ENCODE measurements at regions not wholly inside any gene's neighbourhood (a gene's known extent, or its start where the extent isn't known, plus 50 kb on each side); places are given as distances from the start of the nearest gene placed in this dataset.
"Not testable (repeated sequence)": the region's sequence is repeated elsewhere in the genome, so short reads cannot be mapped to it uniquely, and the experiment has no call there.

DNA sequence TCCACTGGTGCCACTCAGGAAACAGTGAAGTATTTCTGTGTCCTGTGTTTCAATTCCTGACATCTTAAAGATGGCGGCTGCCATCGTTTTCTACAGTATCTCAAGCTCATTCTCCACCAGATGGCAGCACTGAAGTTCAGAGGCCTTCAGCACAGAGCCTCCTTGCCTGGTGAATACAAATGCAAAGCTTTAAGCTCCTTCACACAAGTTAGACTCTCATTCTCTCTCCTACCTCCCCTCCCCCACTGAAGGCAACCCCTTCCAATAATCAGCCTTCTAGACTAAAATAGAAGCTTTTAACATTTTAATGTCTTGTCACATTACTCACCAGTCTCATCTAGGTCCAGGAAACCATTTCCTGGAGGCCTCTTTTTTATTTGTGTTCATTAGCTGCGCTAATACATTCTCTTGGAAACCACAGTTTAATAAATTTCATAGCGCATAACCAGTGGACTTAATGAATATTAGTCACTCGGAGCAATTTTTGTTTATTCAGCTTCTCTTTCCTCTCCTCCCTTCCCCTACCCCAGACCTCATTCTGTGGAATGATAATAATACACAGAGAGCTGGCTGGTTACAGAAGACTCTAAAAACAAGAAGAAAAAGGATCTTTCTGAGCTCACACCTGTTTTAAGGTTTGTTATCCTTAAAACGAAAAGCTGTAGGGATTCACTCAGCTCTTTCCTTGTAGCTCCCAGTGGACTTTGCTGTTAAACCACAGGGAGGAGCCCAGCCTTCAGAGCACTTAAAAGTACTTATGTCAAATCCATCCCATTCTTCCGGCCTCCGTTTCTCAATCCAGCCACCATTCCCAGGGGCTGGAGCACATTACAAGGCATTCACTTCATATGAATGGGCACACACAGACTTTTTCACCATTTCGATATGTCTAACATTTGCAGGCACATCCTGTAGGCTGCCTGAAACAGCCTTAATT, 384.9 kb downstream of the HLX start:
- DNase-seq: peak in 1 of 2 donors; percentile 31

DNA sequence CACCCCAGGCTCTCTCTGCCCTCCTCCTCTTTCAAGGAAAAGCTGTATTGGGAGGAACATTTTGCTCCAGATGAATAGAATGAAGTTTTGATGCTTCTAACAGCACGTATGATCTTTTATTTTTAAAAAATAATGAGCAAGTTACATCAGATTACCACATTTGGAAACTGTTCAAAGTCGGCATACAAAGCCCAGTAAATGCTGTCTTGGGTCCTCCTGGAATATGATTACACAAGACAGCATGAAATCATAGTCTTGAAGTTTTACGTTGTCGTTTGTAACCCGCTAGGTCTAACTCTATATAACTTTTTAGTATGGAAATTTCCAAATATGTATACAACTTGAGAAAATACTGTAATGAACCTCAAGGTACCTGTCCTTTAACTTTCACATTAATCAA, 385.6 kb downstream of the HLX start:
- DNase-seq: no peak

DNA sequence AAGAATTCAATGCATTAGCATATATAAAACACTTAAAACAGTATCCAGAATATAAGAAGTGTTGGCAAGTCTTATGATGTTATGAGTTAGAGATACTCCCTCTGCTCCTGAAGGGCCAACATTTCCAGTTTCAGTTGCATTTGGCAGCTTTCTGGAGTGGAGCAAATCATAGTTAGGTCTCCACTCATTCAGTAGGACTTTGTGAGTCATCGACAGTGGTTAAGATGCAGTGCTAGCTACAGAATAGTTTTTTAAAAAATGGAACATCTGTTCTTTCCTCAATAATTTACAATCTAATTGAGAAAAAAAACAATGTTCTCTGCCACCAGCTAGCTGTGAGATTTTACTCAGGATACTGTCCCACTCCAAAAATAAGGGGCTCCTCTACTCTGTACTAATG, 389.1 kb downstream of the HLX start:
- DNase-seq: no peak

DNA sequence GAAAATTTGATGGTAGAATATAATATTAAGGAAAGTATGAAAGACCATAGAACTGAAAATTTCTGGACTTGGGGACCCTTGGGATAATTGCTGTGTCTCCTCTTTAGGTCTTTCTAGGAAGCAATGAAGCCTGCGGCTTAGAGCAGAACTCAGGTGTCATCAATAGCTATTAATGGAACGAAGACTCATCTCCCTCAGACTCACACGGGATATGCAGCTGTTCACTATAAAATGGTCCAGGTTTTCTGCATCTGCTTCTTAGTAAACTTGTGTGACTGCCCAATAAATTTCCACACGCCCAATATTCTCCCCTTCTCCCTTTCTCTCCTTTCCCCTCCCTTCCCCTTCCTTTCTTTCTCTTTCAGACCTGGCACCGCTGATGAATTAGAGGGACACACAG, 392.5 kb downstream of the HLX start:
- DNase-seq: no peak

DNA sequence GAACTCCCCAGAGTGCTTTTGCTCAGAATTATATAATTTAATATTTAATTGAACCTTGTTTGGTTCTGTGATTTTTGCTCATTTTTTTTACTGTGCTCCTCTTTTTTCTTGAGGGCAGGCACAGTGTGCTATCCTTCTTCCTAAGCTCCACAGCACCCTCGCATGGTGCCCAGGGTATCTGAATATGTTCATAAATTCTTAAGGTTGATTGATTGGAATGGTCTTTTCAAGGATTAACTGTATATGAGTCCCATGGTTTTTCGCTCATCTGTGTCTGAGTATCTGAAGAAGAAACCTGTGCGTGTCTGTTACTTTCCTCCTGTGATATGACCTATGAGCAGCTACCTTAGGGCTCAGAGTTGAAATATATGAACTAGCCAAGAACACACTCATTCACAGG, 393.7 kb downstream of the HLX start:
- no peak for DNase-seq

DNA sequence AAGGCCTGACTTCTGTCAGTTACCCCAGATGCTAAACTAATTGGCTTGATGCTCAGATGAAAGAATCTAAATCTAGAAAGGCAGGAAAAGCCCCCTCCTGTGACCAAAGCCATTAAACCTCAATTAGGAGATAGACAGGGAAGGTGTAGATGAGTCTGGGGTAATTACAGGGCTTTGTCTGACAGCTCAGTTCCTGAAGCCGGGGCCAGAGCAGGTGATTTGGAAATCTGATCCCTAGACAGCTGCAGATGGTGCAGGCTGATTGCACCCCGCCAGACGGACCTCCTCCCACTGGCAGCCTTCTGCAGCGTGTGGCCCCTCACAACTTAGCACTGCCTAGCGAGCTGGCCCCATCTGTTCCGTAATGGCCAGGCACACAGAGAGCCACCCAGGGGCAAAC, 395.1 kb downstream of the HLX start:
- no peak for DNase-seq

DNA sequence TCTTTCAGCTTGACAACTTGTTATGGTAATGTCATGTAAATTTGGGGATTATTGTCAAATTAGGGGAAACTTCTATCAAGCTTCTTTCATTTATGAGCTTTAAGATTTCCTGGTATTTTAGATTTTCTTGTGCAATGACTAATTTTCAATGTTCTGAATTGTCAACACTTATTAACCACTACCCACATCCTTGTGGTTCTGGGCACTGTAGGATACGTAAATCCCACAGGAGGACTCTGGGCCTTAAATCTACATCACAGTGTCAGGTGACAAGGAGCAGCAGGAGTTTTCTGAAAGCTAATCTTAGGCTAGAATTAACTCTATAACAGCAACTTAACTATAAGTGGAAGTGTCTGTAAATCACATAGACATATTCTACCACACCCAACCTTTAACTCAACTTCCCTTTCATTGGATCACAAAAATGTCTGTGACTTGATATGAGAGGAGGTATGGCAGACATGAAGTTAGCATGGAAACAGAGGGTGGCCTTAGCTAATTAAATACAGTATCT, 397.7 kb downstream of the HLX start:
- no peak for DNase-seq

DNA sequence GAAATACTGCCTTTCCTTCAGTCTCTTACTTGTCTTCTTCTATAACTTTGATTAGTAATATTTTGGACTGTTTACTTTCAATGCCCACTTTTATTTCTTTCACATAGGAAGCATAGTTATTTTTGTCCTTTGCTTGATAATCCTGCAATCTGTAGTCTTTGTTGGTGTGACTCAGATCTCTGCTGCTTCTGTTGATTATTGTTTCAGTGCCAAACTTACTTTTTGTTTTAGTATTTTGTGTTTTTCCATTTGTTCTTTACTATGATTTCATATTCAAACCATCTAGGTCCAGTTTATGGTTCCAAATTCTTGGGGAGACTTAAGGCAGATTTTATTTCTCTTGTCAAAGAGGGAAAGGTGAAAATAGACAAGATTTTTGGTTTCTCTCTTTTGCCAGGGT, 399.9 kb downstream of the HLX start:
- DNase-seq: no peak

DNA sequence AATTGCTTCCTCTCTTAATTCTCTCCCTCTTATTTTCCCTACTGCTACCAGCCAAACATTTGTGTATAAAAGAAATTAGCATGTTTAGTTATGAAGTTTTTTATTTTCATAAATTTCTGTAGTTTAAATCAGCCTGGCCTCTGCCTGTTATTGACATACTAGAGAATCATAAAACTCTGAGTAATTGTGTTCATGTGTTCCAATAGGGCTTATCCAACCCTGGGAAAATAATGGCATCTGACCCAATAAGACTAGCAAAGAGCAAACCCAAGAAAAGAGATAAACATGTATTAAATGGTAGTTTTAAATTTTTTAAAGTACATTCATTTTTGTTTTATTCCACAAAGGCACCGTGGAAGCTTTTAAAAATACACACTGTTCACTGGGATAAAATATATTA, 404.3 kb downstream of the HLX start:
- DNase-seq: no peak

DNA sequence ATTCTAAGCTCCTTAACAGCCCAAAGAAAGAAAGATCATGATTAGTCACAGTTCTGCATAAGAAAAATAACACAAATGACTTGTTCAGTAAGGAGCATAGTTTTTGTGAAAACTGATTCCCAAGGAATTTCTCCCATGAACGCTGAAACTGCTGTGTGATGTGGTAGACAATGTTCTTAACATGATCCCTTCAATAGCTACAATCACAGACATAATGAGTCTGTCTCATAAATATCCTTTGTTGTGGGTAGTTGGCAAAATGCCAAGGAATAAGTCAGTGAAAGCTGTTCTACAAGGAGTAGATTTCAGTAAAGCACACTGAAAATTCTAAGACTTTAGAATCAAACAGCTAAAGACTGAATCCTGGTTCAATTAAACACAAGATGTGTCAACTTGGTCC, 404.8 kb downstream of the HLX start:
- DNase-seq: no peak

DNA sequence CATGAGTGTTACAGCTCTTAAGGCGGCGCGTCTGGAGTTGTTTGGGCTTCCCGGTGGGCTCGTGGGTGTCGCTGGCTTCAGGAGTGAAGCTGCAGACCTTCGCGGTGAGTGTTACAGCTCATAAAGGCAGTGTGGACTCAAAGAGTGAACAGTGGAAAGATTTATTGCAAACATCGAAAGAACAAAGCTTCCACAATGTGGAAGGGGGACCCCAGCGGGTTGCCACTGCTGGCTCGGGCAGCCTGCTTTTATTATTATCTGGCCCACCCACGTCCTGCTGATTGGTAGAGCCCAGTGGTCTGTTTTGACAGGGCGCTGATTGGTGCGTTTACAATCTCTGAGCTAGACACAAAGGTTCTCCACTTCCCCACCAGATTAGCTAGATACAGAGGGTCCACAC, 405.7 kb downstream of the HLX start:
- DNase-seq: not testable (repeated sequence)

DNA sequence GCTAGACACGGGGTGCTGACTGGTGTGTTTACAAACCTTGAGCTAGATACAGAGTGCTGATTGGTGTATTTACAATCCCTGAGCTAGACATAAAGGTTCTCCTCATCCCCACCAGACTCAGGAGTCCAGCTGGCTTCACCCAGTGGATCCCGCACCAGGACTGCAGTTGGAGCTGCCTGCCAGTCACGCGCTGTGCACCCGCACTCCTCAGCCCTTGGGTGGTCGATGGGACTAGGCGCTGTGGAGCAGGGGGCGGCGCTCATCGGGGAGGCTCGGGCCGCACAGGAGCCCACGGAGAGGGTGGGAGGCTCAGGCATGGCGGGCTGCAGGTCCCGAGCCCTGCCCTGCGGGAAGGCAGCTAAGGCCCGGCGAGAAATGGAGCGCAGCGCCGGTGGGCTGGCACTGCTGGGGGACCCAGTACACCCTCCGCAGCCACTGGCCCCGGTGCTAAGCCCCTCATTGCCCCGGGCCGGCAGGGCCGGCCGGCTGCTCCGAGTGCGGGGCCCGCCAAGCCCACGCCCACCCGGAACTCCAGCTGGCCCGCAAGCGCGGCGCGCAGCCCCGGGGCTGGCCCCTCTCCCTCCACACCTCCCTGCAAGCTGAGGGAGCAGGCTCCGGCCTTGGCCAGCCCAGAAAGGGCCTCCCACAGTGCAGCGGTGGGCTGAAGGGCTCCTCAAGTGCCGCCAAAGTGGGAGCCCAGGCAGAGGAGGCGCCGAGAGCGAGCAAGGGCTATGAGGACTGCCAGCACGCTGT, 406.4 kb downstream of the HLX start:
- DNase-seq: not testable (repeated sequence)

DNA sequence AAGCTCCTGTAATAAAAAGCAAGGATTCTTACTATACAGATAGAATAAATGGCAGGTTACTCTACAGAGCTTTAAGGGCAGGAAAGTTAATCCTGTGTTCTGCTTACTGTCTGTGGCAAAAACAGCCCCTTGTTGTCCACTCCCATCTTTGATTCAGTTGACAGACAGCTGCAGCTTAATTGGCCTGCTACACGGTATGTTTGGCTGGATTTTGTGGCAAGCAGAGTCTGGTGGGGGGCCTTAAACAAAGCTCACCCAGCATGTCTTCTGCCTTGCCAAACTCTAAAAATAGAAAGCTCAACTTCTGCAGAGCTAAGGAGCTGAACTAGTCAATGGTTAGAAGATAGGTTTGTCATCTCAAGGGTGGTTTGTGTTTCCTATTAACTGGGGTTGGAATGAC, 407.2 kb downstream of the HLX start:
- no peak for DNase-seq

DNA sequence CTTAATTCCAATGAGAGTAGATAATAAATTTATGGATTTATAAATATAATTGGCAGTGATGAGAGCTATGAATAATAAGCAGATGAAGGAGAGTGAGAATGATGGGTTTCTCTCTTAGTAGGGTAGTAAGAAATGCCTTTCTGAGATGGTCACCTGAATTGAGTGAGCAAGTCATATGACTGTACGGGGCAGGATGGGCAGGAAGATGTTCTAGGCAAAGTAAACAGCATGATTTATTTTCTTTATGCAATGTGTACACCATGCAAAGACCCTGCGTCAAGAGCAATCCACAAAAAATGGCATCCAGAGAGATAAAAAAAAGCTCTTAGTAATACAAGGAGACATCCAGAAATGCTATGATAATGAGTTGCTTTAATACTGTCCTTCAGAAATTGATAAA, 409.9 kb downstream of the HLX start:
- no peak for DNase-seq

DNA sequence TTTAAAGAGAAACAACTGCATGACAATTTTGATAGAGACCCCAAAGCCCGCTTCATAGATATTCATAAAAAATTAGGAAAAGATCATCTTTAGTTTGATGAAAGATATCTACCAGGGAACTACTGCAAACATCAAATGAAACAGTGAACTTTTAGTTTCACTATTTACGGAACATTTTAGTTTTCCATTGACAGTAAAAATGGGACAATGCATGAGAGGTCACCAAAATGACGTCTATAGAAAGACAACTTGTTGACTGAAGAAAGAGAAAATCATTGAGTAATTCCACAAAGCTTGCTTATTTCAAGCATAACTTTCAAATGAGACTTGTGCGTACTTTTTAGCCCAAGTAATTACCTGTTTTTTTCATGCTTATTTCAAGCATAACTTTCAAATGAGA, 411.4 kb downstream of the HLX start:
- no peak for DNase-seq

DNA sequence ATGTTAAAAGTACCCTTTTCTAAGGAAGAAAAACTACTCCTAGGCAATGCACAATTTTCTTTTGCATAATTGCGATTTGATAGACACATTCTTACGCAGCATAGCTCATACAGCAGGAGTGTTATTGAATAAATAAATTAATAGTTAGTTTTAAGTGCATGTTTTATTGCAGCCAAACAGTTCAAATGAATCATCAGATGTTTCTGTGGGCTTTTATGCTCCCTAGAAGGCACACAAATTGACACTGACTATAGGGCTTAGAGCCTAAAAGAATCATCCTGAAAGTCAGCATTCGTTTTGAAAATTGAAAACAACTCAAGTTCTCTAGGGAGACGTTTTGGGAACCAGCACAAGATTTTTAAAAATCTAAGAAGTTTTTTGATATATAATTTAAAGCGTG, 411.9 kb downstream of the HLX start:
- DNase-seq: no peak

DNA sequence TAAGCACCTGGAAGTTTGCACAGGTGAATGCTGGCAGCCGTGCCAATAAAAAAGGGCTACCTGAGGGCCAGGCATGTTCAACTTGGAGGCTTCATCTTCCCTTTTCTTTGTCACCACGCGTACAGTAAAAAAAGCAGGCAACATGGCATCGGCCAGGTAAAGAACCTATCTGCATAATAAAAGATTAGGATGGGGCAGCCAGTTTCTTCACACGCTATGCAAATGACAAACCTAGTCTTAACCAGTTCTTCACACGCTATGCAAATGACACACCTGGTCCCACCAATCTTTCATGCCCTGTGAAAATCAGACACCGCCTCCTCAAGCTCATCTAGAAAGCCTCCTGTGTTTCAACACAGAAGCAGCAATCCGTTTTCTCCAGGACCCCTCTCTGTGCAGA, 413.4 kb downstream of the HLX start:
- DNase-seq: no peak

DNA sequence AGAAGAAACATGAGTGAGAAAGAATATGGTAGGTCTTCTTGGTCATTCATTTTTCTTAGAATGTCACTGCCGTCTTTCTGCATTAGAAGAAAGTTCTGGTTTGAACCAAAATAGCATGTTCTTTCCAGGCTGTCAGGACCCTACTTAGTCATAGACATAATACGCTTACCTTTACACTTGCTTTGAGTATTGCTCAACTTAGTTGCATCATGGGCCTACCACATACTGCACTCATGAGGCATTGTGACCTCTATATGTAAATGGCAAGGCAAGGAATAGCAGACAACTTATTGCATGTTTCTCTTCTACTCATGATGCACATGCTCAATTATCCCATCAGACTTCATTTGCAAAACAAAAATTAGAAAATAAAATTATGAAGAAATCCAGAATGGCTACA, 415.0 kb downstream of the HLX start:
- DNase-seq: no peak

DNA sequence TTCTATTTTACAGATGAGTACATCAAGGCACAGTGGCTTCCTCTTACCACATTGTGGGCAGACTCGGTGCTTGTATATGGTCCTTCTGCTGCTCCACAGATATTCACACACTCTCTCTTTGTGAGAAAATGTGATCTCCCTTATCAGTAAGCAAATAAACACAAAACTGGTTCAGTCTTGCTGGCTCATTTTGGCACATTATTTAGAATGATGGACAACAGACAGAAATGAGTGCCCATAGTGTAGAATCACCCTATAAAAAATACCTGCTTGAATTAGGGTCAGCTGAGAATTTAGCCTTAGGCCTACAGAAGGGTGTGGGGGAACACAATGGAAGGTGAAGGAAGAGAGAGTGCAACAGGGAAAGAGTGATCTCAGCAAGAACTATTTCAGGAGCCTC, 423.1 kb downstream of the HLX start:
- DNase-seq: no peak

DNA sequence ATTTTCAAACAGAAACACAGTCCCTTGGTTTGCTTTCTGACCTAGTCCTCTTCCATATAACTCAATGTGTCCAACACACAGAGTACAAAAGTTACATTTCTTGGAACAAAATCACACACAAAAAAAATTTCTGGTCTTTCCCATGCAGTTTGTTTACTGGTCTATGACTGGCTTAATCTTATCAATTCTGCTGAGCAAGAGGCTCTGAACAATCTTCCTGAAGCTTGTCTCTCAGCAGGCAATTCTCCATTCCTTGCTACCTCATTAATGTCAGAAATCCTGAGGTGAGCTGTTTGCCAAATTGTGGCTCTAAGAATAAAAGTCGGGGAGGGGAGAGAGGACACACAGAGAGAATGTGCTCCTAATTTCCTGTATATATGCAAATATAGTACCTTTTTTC, 423.6 kb downstream of the HLX start:
- DNase-seq: no peak

DNA sequence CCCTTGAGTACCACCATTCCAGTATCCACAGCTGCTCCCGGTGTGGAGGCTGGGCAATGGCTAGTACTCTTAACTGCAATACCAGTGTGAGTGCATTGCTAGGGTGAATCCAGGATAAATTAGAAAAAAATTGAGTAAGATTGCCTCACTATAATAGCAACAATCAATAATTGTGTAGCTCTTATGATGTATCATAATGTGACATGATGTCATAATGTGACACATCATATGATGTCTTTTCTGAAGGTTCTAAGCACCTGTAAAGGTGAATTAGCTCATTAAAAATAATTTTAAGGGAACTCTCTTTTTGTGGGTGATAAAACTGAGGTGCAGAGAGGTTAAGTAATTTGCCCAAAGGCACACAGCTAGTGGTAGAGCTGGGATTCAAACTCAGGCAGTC, 424.4 kb downstream of the HLX start:
- DNase-seq: no peak

DNA sequence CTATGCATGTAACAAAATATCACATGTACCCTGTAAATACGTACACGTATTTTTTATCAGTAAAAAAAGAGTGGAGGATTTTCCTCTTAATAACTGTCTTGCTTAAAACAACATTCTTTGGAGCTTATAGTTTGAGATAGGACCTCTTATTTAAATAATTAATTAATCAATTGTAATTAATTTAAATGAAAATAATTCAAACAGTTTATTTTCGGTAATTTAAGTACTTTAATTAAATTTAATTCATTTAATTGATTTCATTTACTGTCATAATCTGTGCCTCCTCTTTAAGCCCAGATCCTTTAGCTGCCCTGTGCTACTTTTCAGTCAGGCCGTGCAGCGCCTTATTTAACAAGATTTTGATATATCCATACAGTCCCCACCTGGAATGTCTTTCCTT, 427.0 kb downstream of the HLX start:
- DNase-seq: no peak

DNA sequence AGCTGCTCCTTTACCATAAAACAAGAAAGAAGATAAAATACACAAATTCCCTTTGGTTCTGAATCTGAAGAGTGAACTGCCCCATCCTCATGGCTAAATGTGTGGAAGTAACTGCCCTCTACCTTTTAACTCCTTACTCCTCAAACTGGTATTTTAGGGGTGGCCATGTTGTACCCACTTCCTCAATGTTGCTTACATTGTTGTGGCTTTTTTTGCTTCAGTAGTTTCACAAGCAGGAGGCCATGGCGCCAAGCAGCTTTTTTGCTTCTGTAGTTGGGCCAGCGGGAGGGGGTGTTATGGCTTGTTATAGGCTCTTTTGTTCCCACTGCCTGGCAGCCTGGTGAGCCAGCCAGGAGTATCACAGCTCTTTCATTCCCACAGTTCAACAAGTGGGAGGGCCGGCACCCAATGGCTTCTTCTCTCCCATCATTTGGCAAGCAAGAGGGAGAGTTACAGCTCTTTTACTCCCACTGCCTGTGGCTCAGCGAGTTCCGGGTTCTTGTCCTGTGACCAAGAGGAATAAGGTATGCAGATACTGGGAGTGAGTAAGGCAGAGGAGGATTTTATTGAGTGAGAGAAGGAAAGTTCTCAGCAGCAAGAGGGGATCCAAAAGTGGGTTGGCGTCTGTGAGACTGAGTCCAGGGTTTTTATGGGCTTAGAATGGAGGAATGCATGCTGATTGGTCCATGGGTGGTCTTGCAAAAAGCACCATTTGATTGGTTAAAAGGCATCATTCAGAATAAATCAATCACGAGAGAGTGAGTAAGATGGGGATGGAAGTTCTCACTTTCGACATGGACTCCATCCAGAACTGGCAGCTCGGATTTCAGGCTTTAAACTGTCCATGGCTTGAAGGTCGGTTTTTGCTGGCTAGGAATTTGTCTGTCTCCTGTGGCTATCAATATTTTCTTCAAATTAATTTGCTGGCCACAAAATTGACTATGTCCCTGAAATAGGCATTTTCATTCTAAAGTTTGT, 429.6 kb downstream of the HLX start:
- no peak for DNase-seq
